ENCODE measurements at regions not wholly inside any gene's neighbourhood (a gene's known extent, or its start where the extent isn't known, plus 50 kb on each side); places are given as distances from the start of the nearest gene placed in this dataset.

- TF ChIP-seq EZH2 (IDR thresholded peaks at IDR 0.05; ENCODE audit: low read depth) (no peak), CTCF (conservative IDR thresholded peaks at IDR 0.05) (no peak)
Measured at GRCh38 chr12:89247541-89247942, 104.8 kb downstream of the DUSP6 start.
